Tibial nerve (tissue), 4 donors: ENCODE measurements at regions not wholly inside any gene's neighbourhood (a gene's known extent, or its start where the extent isn't known, plus 50 kb on each side); places are given as distances from the start of the nearest gene placed in this dataset.

Experiments used
- DNase-seq, 2 donors: peaks; one replicate each; pipeline ENCODE4 v3.0.0-alpha.2; 2019; ENCODE audit warnings: low spot score in 2 of 2
- H3K27ac ChIP-seq, 4 donors: fragments of 200-600 bp; sonication (generic) in 3 of 4; one replicate each; pipeline ENCODE4 v1.5.1; 2017 to 2019; ENCODE audit warnings: mild to moderate bottlenecking in 1 of 4
- H3K27me3 ChIP-seq, 2 donors: fragments of 200-600 bp; sonication (generic) in 1 of 2; one replicate each; pipeline versions ENCODE4 v1.5.1 to v1.6.0; 2017 to 2019
- H3K36me3 ChIP-seq, 3 donors: fragments of 200-600 bp; sonication (generic); one replicate each; pipeline ENCODE4 v1.5.1; 2018 to 2019
- H3K4me1 ChIP-seq, 4 donors: fragments of 200-600 bp; sonication (generic) in 3 of 4; one replicate each; pipeline ENCODE4 v1.5.1; 2017 to 2019
- H3K4me3 ChIP-seq, 4 donors: fragments of 200-600 bp; sonication (generic) in 3 of 4; one replicate each; pipeline ENCODE4 v1.5.1; 2017 to 2019; ENCODE audit warnings: mild to moderate bottlenecking in 1 of 4, moderate library complexity in 1 of 4
- H3K9me3 ChIP-seq, 4 donors: fragments of 200-600 bp; sonication (generic) in 3 of 4; one replicate each; pipeline ENCODE4 v1.5.1; 2017 to 2019
- EP300 ChIP-seq, 2 donors: sonication (generic); formaldehyde crosslinking; IDR thresholded peaks; one replicate each; pipeline ENCODE4 v1.6.1; 2017; ENCODE audit warnings: antibody characterized with exemption in 2 of 2, mild to moderate bottlenecking in 1 of 2
- POLR2A ChIP-seq, 2 donors: fragments of 450-650 bp; IDR thresholded peaks; one replicate each; pipeline ENCODE4 v1.6.1; 2017; ENCODE audit warnings: antibody characterized with exemption in 2 of 2, mild to moderate bottlenecking in 2 of 2, moderate library complexity in 2 of 2
- WGBS, 2 donors: methylation state at CpG; one replicate each; pipeline ENCODE4 v1.1.5; 2018; 5-methylcytosine and 5-hydroxymethylcytosine counted together
- TF ChIP-seq, protein P1 (sequence below), 5 experiments: fragments of 200-600 bp in 3 of 5; fragments of 450-650 bp in 2 of 5; sonication (generic) in 3 of 5; IDR thresholded peaks; one replicate each; pipeline ENCODE4 v1.5.1; 2016 to 2019; ENCODE audit warnings: antibody characterized with exemption in 5 of 5, mild to moderate bottlenecking in 3 of 5, moderate library complexity in 2 of 5

DNA sequence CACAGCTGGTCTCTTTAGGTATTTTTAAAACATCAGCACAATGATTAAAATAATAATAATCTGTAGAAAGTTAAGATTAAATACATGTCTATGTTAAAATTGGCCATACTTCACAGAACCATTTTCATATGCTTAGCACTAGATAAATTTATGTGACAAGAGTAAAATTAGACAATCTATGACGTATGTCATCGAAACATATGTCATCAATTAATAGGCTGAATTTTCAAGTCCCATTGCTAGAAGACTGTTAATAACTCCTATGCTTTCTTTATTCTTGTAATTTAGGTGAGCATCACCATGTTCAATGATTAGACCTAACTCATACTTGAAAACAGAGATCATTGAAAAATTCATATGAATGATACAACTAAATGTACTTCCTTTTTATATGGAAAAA, 593.3 kb upstream of the KCNMB2 start:
- no peak for TF ChIP-seq POLR2A (IDR thresholded peaks at IDR 0.05)
- TF ChIP-seq, protein P1, sequence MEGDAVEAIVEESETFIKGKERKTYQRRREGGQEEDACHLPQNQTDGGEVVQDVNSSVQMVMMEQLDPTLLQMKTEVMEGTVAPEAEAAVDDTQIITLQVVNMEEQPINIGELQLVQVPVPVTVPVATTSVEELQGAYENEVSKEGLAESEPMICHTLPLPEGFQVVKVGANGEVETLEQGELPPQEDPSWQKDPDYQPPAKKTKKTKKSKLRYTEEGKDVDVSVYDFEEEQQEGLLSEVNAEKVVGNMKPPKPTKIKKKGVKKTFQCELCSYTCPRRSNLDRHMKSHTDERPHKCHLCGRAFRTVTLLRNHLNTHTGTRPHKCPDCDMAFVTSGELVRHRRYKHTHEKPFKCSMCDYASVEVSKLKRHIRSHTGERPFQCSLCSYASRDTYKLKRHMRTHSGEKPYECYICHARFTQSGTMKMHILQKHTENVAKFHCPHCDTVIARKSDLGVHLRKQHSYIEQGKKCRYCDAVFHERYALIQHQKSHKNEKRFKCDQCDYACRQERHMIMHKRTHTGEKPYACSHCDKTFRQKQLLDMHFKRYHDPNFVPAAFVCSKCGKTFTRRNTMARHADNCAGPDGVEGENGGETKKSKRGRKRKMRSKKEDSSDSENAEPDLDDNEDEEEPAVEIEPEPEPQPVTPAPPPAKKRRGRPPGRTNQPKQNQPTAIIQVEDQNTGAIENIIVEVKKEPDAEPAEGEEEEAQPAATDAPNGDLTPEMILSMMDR (IDR thresholded peaks at IDR 0.05), result no peak
- TF ChIP-seq EP300 (IDR thresholded peaks at IDR 0.05), result no peak
- Histone ChIP-seq H3K4me1 (peaks cover 0 to 10% (median 0%) of the 10 kb centered on the region in 4 donors), H3K27me3 (no peaks in the 10 kb centered on the region)

DNA sequence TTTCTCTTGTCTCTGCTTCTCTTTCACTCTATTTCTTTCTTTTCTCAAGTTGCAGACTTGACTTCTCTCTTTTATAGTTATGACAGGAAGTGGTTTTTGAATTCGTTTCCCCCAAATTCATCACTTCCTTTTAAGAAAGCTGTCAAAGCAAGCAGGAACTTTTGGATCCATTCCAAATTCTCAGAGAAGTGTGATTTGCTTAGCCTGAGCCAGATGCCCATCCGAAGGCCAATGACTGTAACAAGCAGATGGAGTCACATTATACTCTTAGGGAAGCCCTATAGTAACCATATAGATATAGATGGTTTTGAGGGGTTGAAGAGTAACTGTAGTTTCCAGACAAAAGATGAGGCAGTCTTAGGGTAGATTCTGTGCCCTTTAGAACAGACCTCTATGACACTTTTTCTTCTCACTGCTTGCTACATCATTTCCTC, 592.0 kb upstream of the KCNMB2 start:
- H3K9me3 ChIP-seq, result no peaks in the 10 kb centered on the region

More for the DNA sequence above, 593.3 kb upstream of the KCNMB2 start:
- no peak for DNase-seq
- Histone ChIP-seq H3K4me3 (no peak overlapping the region), H3K36me3 (no peaks in the 10 kb centered on the region), H3K9me3 (no peaks in the 10 kb centered on the region), H3K27ac (no peak overlapping the region)
- 98 to 99% methylated on average over 2 of the region's 2 CpGs for WGBS, 2 donors

DNA sequence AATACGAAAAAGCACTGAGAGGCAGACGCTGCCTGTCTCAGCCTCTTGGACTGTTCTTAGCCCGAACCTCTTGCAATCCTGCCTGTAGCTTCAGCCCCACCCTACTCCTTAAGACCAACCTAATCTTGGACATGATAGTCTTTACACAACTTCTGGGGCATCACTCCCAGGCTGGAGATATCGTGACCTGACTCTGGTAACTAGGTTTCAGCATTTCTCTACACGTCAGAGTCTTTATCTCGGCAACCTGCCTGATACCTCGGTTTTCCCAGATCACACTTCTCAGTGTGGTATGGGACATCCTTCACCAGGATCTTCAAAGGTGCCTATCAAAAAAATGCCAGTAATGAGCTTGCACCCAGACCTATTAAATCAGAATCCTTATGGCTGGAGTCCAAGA, 590.2 kb upstream of the KCNMB2 start:
- Histone ChIP-seq H3K36me3 (no peaks in the 10 kb centered on the region), H3K27ac (no peak overlapping the region), H3K4me1 (peaks cover 0 to 10% (median 0%) of the 10 kb centered on the region in 4 donors), H3K9me3 (no peaks in the 10 kb centered on the region), H3K27me3 (no peaks in the 10 kb centered on the region), H3K4me3 (no peak overlapping the region)
- 92 to 94% methylated on average over 7 of the region's 7 CpGs for WGBS, 2 donors
- no peak for DNase-seq
- TF ChIP-seq, protein P1 (IDR thresholded peaks at IDR 0.05), result no peak
- no peak for TF ChIP-seq EP300 (IDR thresholded peaks at IDR 0.05)
- no peak for TF ChIP-seq POLR2A (IDR thresholded peaks at IDR 0.05)

More for the DNA sequence above, 592.0 kb upstream of the KCNMB2 start:
- no peak for TF ChIP-seq POLR2A (IDR thresholded peaks at IDR 0.05)
- TF ChIP-seq EP300 (IDR thresholded peaks at IDR 0.05), result peak in 1 of 2 donors; percentile 10
- Histone ChIP-seq H3K36me3 (no peaks in the 10 kb centered on the region), H3K4me3 (no peak overlapping the region), H3K27ac (no peak overlapping the region), H3K27me3 (no peaks in the 10 kb centered on the region), H3K4me1 (peaks cover 0 to 10% (median 0%) of the 10 kb centered on the region in 4 donors)
- WGBS, 2 donors, result 49 to 70% methylated on average over 2 of the region's 2 CpGs
- DNase-seq, result no peak

DNA sequence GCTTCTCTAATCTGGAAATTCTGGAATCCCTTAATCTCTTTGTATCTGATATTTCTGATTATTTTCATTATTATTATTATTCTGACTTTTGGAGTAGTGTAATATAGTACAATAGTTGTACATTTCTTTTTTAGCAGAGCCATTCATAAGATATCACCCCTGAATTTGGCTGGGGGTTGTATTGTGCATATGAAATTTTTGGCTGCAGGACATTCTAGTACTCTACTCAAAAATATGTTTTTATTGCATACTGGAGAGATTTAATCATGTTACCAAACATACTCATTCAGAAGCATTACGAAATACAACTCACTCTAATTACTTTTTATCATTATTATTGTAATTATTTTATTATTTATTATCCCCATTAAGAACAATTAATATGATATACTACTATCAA, 589.7 kb upstream of the KCNMB2 start:
- WGBS, 2 donors, result 88 to 90% methylated on average over 1 of the region's 1 CpG
- DNase-seq, result no peak
- Histone ChIP-seq H3K27me3 (no peaks in the 10 kb centered on the region), H3K36me3 (no peaks in the 10 kb centered on the region), H3K4me1 (peaks cover 0 to 10% (median 0%) of the 10 kb centered on the region in 4 donors), H3K4me3 (no peak overlapping the region), H3K9me3 (no peaks in the 10 kb centered on the region), H3K27ac (no peak overlapping the region)
- no peak for TF ChIP-seq EP300 (IDR thresholded peaks at IDR 0.05)
- TF ChIP-seq, protein P1 (IDR thresholded peaks at IDR 0.05), result no peak
- TF ChIP-seq POLR2A (IDR thresholded peaks at IDR 0.05), result no peak

DNA sequence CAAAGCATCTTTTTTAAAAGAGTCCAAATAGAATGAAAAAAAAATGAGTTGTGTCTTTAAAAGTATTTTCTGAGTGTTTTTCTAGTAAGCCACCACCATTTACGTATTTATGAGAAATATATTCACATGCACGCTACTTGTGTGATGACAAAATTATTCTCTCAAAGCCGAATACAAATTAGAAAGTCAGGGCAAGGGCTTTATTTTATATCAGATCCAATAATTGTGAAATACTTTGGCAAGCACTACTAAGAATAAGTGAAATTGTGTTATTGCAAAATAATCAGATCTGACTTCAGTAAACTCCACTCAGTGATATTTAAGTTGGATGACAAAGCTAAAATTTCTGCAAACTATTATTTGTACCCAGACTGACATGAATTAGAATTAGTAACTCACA, 589.3 kb upstream of the KCNMB2 start:
- no peaks in the 10 kb centered on the region for H3K36me3 ChIP-seq
- DNase-seq, result no peak
- H3K4me3 ChIP-seq, result no peak overlapping the region
- H3K27me3 ChIP-seq, result no peaks in the 10 kb centered on the region
- TF ChIP-seq EP300 (IDR thresholded peaks at IDR 0.05) (peak in 1 of 2 donors; percentile 31), POLR2A (IDR thresholded peaks at IDR 0.05) (no peak)
- TF ChIP-seq, protein P1 (IDR thresholded peaks at IDR 0.05), result no peak
- H3K9me3 ChIP-seq, result no peaks in the 10 kb centered on the region
- H3K4me1 ChIP-seq, result peaks cover 0 to 10% (median 0%) of the 10 kb centered on the region in 4 donors
- no peak overlapping the region for H3K27ac ChIP-seq
- 51 to 52% methylated on average over 3 of the region's 3 CpGs for WGBS, 2 donors

DNA sequence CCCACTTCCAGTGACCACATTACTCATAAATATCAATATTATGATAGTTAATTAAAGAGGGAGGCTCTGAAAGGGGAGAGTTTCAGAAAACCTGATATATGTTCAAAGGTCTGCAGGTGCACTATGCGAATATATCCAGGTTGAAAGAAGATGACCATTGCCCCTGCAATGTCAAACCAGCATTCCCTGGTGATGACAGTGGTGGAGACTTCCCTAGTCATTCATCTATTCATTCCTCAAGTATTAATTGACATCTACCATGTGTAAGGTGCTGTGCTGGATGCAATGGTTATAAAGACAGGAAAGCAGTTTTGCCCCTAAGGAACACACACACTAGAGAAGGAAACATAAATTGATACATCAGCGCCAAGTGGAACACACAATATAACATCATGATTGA, 588.3 kb upstream of the KCNMB2 start:
- TF ChIP-seq POLR2A (IDR thresholded peaks at IDR 0.05) (no peak), EP300 (IDR thresholded peaks at IDR 0.05) (no peak)
- TF ChIP-seq, protein P1 (IDR thresholded peaks at IDR 0.05), result no peak
- no peaks in the 10 kb centered on the region for H3K9me3 ChIP-seq
- DNase-seq, result no peak
- peaks cover 0 to 10% (median 0%) of the 10 kb centered on the region in 4 donors for H3K4me1 ChIP-seq
- H3K36me3 ChIP-seq, result no peaks in the 10 kb centered on the region
- 97 to 100% methylated on average over 2 of the region's 2 CpGs for WGBS, 2 donors
- no peak overlapping the region for H3K27ac ChIP-seq
- no peaks in the 10 kb centered on the region for H3K27me3 ChIP-seq
- no peak overlapping the region for H3K4me3 ChIP-seq
